Naive thymus-derived CD4-positive, alpha-beta T cell (primary cell): ENCODE measurements at regions not wholly inside any gene's neighbourhood (a gene's known extent, or its start where the extent isn't known, plus 50 kb on each side); places are given as distances from the start of the nearest gene placed in this dataset.

ENCODE experiments used
- ATAC-seq: fragments of 150-1000 bp; cut with Tn5 transposase; 2 replicates; pipeline ENCODE4 v1.10.0; 2021; ENCODE audit warnings: mild to moderate bottlenecking, moderate library complexity
- CTCF ChIA-PET: fragments of 350-600 bp; sonication (Branson Sonifier 250); formaldehyde crosslinking; loops from one replicate; lab custom pipeline; 2021; ENCODE audit warnings: antibody characterized with exemption; lab: Charles Lee
- POLR2A ChIA-PET: fragments of 350-600 bp; sonication (Branson Sonifier 250); formaldehyde crosslinking; loops from one replicate; lab custom pipeline; 2021; ENCODE audit warnings: antibody characterized with exemption, inconsistent platforms; lab: Charles Lee
- DNase-seq, 9 donors: peaks; one replicate each; pipeline versions ENCODE4 v3.0.0 to v3.0.0-alpha.2; 2020 to 2022; ENCODE audit warnings: mixed read lengths in 1 of 9
- H3K27ac ChIP-seq: one replicate; pipeline ENCODE4 v1.7.0; 2013; ENCODE audit warnings: mild to moderate bottlenecking, low read depth, low read length, moderate library complexity
- H3K27me3 ChIP-seq, 2 donors: one replicate each; pipeline ENCODE4 v1.7.0; 2013; ENCODE audit warnings: low read length in 2 of 2, mild to moderate bottlenecking in 2 of 2, moderate library complexity in 2 of 2; ENCODE audit not compliant: control insufficient read depth in 2 of 2, insufficient read depth in 2 of 2
- H3K36me3 ChIP-seq, 3 experiments: 1 replicate in 2 of 3; 2 replicates in 1 of 3; pipeline ENCODE4 v1.7.0; 2013; ENCODE audit warnings: low read length in 3 of 3, mild to moderate bottlenecking in 3 of 3, moderate library complexity in 1 of 3; ENCODE audit not compliant: insufficient read depth in 3 of 3, control insufficient read depth in 2 of 3
- H3K4me1 ChIP-seq, 2 donors: one replicate each; pipeline ENCODE4 v1.7.0; 2013; ENCODE audit warnings: low read length in 2 of 2, mild to moderate bottlenecking in 2 of 2, moderate library complexity in 1 of 2; ENCODE audit not compliant: control insufficient read depth in 2 of 2, insufficient read depth in 2 of 2
- H3K4me3 ChIP-seq: 2 replicates; pipeline ENCODE4 v1.7.0; 2013; ENCODE audit warnings: mild to moderate bottlenecking, low read length
- H3K9me3 ChIP-seq, 3 experiments: 1 replicate in 2 of 3; 2 replicates in 1 of 3; pipeline ENCODE4 v1.7.0; 2013; ENCODE audit warnings: low read length in 3 of 3; ENCODE audit not compliant: control insufficient read depth in 2 of 3
- H3K27ac Mint-ChIP-seq, 9 donors: one replicate each; pipeline ENCODE4 v1.8.0; 2020 to 2022; ENCODE audit warnings: mixed read lengths in 9 of 9, mild to moderate bottlenecking in 8 of 9, moderate library complexity in 5 of 9, inconsistent platforms in 2 of 9
- H3K27me3 Mint-ChIP-seq, 5 donors: one replicate each; pipeline ENCODE4 v1.8.0; 2021 to 2022; ENCODE audit warnings: mixed read lengths in 5 of 5, mild to moderate bottlenecking in 1 of 5
- H3K36me3 Mint-ChIP-seq, 5 donors: one replicate each; pipeline ENCODE4 v1.8.0; 2020 to 2022; ENCODE audit warnings: mixed read lengths in 5 of 5, mild to moderate bottlenecking in 3 of 5, inconsistent platforms in 1 of 5
- H3K4me1 Mint-ChIP-seq, 7 donors: one replicate each; pipeline ENCODE4 v1.8.0; 2020 to 2022; ENCODE audit warnings: mixed read lengths in 7 of 7, mild to moderate bottlenecking in 3 of 7, inconsistent platforms in 1 of 7
- H3K4me3 Mint-ChIP-seq, 10 donors: one replicate each; pipeline ENCODE4 v1.8.0; 2020 to 2022; ENCODE audit warnings: mild to moderate bottlenecking in 10 of 10, mixed read lengths in 10 of 10, moderate library complexity in 6 of 10, inconsistent platforms in 2 of 10
- H3K9me3 Mint-ChIP-seq, 11 donors: one replicate each; pipeline ENCODE4 v1.8.0; 2020 to 2022; ENCODE audit warnings: mixed read lengths in 11 of 11, mild to moderate bottlenecking in 4 of 11, inconsistent platforms in 1 of 11, moderate library complexity in 1 of 11
- intact Hi-C, 2 donors: fragments of 100-400 bp; cut with micrococcal nuclease; formaldehyde crosslinking; loops; one replicate each; pipeline ENCODE4 v1.15.1; 2023

- intact Hi-C loops = no loop called here
- no peaks in the 10 kb centered on the region for H3K36me3 ChIP-seq
- ATAC-seq (no peak), DNase-seq (no peak)
- peaks cover 0 to 4% (median 0%) of the 10 kb centered on the region in 5 donors for H3K36me3 Mint-ChIP-seq
- peaks cover 0 to 4% (median 0%) of the 10 kb centered on the region in 5 donors for H3K27me3 Mint-ChIP-seq
- no peak overlapping the region for H3K27ac ChIP-seq
- peaks cover 0 to 26% (median 5%) of the 10 kb centered on the region in 11 donors for H3K9me3 Mint-ChIP-seq
- H3K4me3 ChIP-seq = no peak overlapping the region
- CTCF ChIA-PET = no interaction called here
- no peaks in the 10 kb centered on the region for H3K4me1 Mint-ChIP-seq
- H3K27ac Mint-ChIP-seq = no peak overlapping the region
- H3K4me1 ChIP-seq = no peaks in the 10 kb centered on the region
- no peaks in the 10 kb centered on the region for H3K9me3 ChIP-seq
- POLR2A ChIA-PET = no interaction called here
- H3K4me3 Mint-ChIP-seq = no peak overlapping the region
- H3K27me3 ChIP-seq = no peaks in the 10 kb centered on the region
Measured at GRCh38 chr3:64859625-64860535, 172.1 kb upstream of the ADAMTS9 start.

- H3K27ac Mint-ChIP-seq = no peak overlapping the region
- Histone ChIP-seq H3K4me3 (no peak overlapping the region), H3K27me3 (no peaks in the 10 kb centered on the region), H3K9me3 (no peaks in the 10 kb centered on the region), H3K4me1 (no peaks in the 10 kb centered on the region), H3K36me3 (no peaks in the 10 kb centered on the region), H3K27ac (no peak overlapping the region)
- intact Hi-C loops = no loop called here
- CTCF ChIA-PET = no interaction called here
- no peaks in the 10 kb centered on the region for H3K4me1 Mint-ChIP-seq
- peaks cover 0 to 4% (median 0%) of the 10 kb centered on the region in 5 donors for H3K27me3 Mint-ChIP-seq
- peaks cover 0 to 11% (median 3%) of the 10 kb centered on the region in 11 donors for H3K9me3 Mint-ChIP-seq
- no peak overlapping the region for H3K4me3 Mint-ChIP-seq
- POLR2A ChIA-PET = interaction anchor here (0.6 kb wide), 1 partner anchor 13 kb away, joined by 3 read pairs; no protein-coding TSS in a partner anchor
- H3K36me3 Mint-ChIP-seq = no peaks in the 10 kb centered on the region
- no peak for DNase-seq
- ATAC-seq = no peak
Measured at GRCh38 chr3:64856977-64857516, 169.2 kb upstream of the ADAMTS9 start.

GRCh38 chr3:64856106-64856505 is 168.3 kb upstream of the ADAMTS9 start:
- CTCF ChIA-PET = no interaction called here

DNA sequence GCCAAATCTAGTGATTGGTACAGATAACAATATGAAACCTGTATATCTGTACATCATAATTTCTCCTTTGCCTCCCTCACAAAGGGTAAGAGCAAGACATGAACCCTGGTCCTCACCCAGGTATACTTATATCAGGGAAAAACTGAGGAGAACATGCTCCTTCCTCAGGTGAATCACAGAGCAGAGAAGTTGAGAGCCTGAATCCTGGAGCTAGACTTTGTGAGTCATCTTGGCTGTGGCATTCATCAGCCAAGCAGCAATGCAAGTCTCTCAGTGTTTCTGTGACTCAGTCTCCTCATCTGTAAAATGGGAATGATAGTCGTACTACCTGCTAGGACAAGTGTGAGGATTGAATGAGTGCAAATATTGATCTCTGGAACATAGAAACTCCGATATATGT is 165.7 kb upstream of the ADAMTS9 start:
- ATAC-seq (no peak), DNase-seq (no peak)
- ChIA-PET CTCF (no interaction called here), POLR2A (no interaction called here)
- Histone ChIP-seq H3K9me3 (no peaks in the 10 kb centered on the region), H3K27ac (no peak overlapping the region), H3K36me3 (no peaks in the 10 kb centered on the region), H3K27me3 (no peaks in the 10 kb centered on the region), H3K4me1 (no peaks in the 10 kb centered on the region), H3K4me3 (no peak overlapping the region)
- Mint-ChIP-seq H3K27me3 (no peaks in the 10 kb centered on the region), H3K36me3 (no peaks in the 10 kb centered on the region), H3K4me1 (no peaks in the 10 kb centered on the region), H3K27ac (no peak overlapping the region), H3K4me3 (no peak overlapping the region), H3K9me3 (peaks cover 0 to 5% (median 0%) of the 10 kb centered on the region in 11 donors)
- intact Hi-C loops = no loop called here

More at GRCh38 chr3:64856106-64856505, 168.3 kb upstream of the ADAMTS9 start:
- Histone ChIP-seq H3K27me3 (no peaks in the 10 kb centered on the region), H3K36me3 (no peaks in the 10 kb centered on the region), H3K9me3 (no peaks in the 10 kb centered on the region), H3K4me1 (no peaks in the 10 kb centered on the region), H3K27ac (no peak overlapping the region), H3K4me3 (no peak overlapping the region)
- Mint-ChIP-seq H3K36me3 (no peaks in the 10 kb centered on the region), H3K27ac (no peak overlapping the region), H3K9me3 (peaks cover 0 to 6% (median 0%) of the 10 kb centered on the region in 11 donors), H3K27me3 (no peaks in the 10 kb centered on the region), H3K4me3 (no peak overlapping the region), H3K4me1 (no peaks in the 10 kb centered on the region)
- intact Hi-C loops = no loop called here
- DNase-seq (no peak), ATAC-seq (no peak)
- POLR2A ChIA-PET = no interaction called here

GRCh38 chr3:64852738-64853137 is 164.9 kb upstream of the ADAMTS9 start:
- ATAC-seq (no peak), DNase-seq (no peak)
- Mint-ChIP-seq H3K9me3 (peaks cover 0 to 5% (median 0%) of the 10 kb centered on the region in 11 donors), H3K27ac (no peak overlapping the region), H3K36me3 (no peaks in the 10 kb centered on the region), H3K27me3 (no peaks in the 10 kb centered on the region), H3K4me3 (no peak overlapping the region), H3K4me1 (no peaks in the 10 kb centered on the region)
- Histone ChIP-seq H3K27me3 (no peaks in the 10 kb centered on the region), H3K27ac (no peak overlapping the region), H3K4me3 (no peak overlapping the region), H3K36me3 (no peaks in the 10 kb centered on the region), H3K9me3 (no peaks in the 10 kb centered on the region), H3K4me1 (no peaks in the 10 kb centered on the region)
- ChIA-PET POLR2A (no interaction called here), CTCF (no interaction called here)
- intact Hi-C loops = no loop called here

- DNase-seq (no peak), ATAC-seq (no peak)
- Histone ChIP-seq H3K9me3 (no peaks in the 10 kb centered on the region), H3K4me1 (no peaks in the 10 kb centered on the region), H3K4me3 (no peak overlapping the region), H3K27ac (no peak overlapping the region), H3K27me3 (no peaks in the 10 kb centered on the region), H3K36me3 (no peaks in the 10 kb centered on the region)
- intact Hi-C loops = no loop called here
- H3K4me3 Mint-ChIP-seq = no peak overlapping the region
- H3K9me3 Mint-ChIP-seq = peaks cover 0 to 18% (median 5%) of the 10 kb centered on the region in 11 donors
- CTCF ChIA-PET = no interaction called here
- H3K36me3 Mint-ChIP-seq = no peaks in the 10 kb centered on the region
- POLR2A ChIA-PET = no interaction called here
- no peaks in the 10 kb centered on the region for H3K27me3 Mint-ChIP-seq
- no peaks in the 10 kb centered on the region for H3K4me1 Mint-ChIP-seq
- H3K27ac Mint-ChIP-seq = no peak overlapping the region
Measured at GRCh38 chr3:64848822-64849221, 161.0 kb upstream of the ADAMTS9 start.
